IPS-18a (cell line): ENCODE measurements at regions not wholly inside any gene's neighbourhood (a gene's known extent, or its start where the extent isn't known, plus 50 kb on each side); places are given as distances from the start of the nearest gene placed in this dataset.

Experiments
- H3K27ac ChIP-seq: one replicate; pipeline ENCODE4 v1.5.1; 2013; ENCODE audit warnings: low read length
- H3K27me3 ChIP-seq: one replicate; pipeline ENCODE4 v1.6.1; 2013; ENCODE audit warnings: mild to moderate bottlenecking, low read length; ENCODE audit not compliant: control insufficient read depth, insufficient read depth
- H3K36me3 ChIP-seq: one replicate; pipeline ENCODE4 v1.6.1; 2013; ENCODE audit warnings: low read depth, low read length; ENCODE audit not compliant: control insufficient read depth
- H3K4me1 ChIP-seq: one replicate; pipeline ENCODE4 v1.6.1; 2013; ENCODE audit warnings: low read depth, low read length; ENCODE audit not compliant: control insufficient read depth
- H3K4me3 ChIP-seq: one replicate; pipeline ENCODE4 v1.5.1; 2013; ENCODE audit warnings: low read length
- H3K9ac ChIP-seq: one replicate; pipeline ENCODE4 v1.6.1; 2013; ENCODE audit warnings: mild to moderate bottlenecking, low read length, moderate library complexity
- H3K9me3 ChIP-seq: one replicate; pipeline ENCODE4 v1.6.1; 2013; ENCODE audit warnings: low read depth, low read length; ENCODE audit not compliant: control insufficient read depth

DNA sequence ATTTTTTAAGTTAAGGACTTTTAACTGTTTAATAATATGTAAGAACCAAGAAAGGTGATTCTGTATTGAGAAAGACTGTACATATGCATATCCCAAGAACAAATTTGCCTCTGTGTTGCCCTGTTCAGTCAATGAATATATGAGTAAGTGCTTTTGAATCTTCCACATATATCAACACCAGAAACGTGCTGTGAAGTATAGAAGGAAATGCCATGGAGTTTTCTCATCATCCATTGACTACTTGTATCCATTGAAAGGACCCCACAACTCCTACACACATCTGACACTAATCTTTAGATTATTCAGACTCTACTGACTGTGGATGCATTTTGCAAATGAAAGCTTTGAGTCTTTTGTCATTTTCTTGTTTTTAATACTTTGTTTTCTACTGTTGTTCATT, 366.9 kb downstream of the S1PR1 start:
- Histone ChIP-seq H3K27ac (no peak overlapping the region), H3K9ac (no peak overlapping the region), H3K36me3 (no peaks in the 10 kb centered on the region)

DNA sequence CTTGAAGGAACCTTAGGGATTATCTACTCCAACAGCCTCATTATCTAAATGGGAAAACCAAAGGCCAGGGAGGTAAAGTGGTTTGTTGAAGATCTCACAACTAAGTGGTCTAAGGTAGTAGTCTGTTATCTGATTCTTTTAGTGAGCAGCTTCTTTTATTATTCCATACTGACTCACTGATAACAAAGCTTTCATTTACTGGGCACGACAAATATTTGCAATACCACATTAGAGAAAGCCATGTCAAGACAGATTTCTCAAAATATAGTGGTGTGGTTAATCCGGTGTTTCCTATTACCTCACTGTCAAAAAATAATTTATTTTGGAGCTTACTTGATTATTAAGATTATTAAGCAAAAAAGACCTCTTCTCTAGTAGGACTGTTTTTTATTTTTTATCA, 369.1 kb downstream of the S1PR1 start:
- Histone ChIP-seq H3K4me1 (peaks cover 11% of the 10 kb centered on the region), H3K27ac (no peak overlapping the region)

More for the DNA sequence above, 366.9 kb downstream of the S1PR1 start:
- Histone ChIP-seq H3K27me3 (no peaks in the 10 kb centered on the region), H3K4me3 (no peak overlapping the region), H3K4me1 (peaks cover 11% of the 10 kb centered on the region), H3K9me3 (no peaks in the 10 kb centered on the region)

DNA sequence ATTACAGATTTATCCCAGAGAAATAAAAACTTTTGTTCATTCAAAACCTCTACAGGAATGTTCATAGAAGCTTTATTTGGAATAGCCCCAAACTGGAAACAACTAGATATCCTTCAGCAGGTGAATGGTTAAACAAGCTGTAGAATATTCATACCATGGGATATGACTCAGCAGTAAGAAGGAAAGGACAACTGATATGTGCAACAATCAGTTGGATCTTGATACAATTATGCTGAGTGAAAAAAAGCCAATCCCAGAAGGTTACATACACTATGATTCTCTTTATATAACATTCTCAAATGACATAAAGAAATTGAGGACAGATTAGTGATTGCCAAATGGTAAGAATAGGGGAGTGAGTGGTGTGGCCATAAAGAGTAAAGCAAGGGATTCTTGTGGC, 376.7 kb downstream of the S1PR1 start:
- no peaks in the 10 kb centered on the region for H3K36me3 ChIP-seq
- no peaks in the 10 kb centered on the region for H3K4me1 ChIP-seq
- no peaks in the 10 kb centered on the region for H3K27me3 ChIP-seq
- no peaks in the 10 kb centered on the region for H3K9me3 ChIP-seq
- no peak overlapping the region for H3K27ac ChIP-seq
- H3K9ac ChIP-seq, result no peak overlapping the region
- H3K4me3 ChIP-seq, result no peak overlapping the region

More for the DNA sequence above, 369.1 kb downstream of the S1PR1 start:
- Histone ChIP-seq H3K9me3 (no peaks in the 10 kb centered on the region), H3K9ac (no peak overlapping the region), H3K4me3 (no peak overlapping the region), H3K27me3 (no peaks in the 10 kb centered on the region), H3K36me3 (no peaks in the 10 kb centered on the region)

DNA sequence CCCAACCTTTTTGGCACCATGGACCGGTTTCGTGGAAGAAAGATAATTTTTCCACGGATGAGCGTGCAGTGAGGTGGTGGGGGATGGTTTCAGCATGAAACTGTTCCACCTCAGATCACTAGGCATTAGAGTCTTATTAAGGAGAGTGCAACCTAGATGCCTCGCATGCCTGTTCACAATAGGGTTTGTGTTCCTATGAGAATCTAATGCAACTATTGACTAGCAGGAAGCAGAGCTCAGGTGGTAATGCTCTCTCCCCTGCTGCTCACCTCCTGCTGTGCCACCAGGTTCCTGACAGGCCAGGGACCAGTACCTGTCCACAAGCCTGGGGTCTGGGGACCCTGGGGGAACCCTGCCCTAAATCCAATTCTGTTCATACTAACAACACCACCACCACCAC, 377.8 kb downstream of the OLFM3 start:
- H3K27ac ChIP-seq, result no peak overlapping the region
- H3K4me3 ChIP-seq, result no peak overlapping the region
- no peaks in the 10 kb centered on the region for H3K36me3 ChIP-seq
- H3K4me1 ChIP-seq, result no peaks in the 10 kb centered on the region
- H3K9ac ChIP-seq, result no peak overlapping the region
- H3K9me3 ChIP-seq, result no peaks in the 10 kb centered on the region
- no peaks in the 10 kb centered on the region for H3K27me3 ChIP-seq

DNA sequence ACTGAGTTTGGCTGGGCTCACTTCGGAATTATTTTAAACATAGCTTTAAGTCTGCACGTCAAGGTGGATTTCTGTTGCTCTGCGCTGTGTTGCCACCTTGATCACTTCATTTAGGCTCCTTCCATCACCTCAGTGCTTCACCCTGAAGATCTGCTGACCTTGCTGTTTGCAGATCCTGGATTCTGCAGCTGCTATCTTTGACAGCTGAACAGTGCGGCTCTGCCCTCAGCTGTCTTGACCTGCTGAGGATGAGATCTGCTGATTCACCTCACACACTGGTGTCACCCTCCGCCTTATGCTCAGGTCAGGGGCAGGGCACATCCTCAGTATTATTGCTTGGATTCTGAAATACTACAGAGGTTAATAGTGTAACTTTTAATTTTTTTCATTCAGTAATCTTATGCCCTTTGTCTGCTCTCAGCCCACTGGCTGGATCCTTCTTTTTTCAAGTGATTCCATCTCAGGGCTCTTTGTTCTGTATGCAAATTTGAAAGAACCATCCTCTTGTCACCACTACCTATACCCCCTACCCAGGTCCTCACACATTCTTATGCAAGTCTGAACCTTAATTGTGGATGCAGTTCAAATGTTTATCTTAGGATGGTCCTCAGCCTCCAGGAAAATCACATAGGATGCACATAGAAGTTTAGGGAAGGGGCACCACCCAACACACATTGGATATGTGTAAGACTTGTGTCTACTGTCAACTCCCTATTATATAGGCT, 364.0 kb downstream of the OLFM3 start:
- Histone ChIP-seq H3K27me3 (no peaks in the 10 kb centered on the region), H3K9ac (no peak overlapping the region), H3K9me3 (no peaks in the 10 kb centered on the region), H3K36me3 (no peaks in the 10 kb centered on the region), H3K4me1 (peaks cover 6% of the 10 kb centered on the region), H3K4me3 (no peak overlapping the region), H3K27ac (no peak overlapping the region)

DNA sequence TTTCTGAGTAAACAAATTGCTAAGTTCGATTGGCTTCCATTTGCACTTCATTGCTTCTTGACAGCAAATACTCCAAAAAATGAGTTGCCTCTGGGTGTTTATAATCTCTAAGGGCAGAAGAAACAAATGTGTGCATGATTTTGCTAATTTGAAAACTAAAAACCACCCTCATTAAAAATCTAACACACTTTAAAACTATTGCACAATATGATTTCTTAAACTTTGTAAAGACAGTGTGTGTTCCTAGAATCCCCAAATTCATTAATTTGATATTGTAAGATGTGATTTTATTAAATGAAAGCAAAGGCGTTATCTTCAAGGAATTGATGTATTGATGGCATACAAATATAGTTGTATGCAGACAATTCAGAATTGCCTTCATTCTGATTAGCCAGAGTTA, 350.9 kb downstream of the OLFM3 start:
- Histone ChIP-seq H3K36me3 (no peaks in the 10 kb centered on the region), H3K4me1 (no peaks in the 10 kb centered on the region), H3K27ac (no peak overlapping the region), H3K4me3 (no peak overlapping the region), H3K9me3 (no peaks in the 10 kb centered on the region), H3K9ac (no peak overlapping the region), H3K27me3 (no peaks in the 10 kb centered on the region)

DNA sequence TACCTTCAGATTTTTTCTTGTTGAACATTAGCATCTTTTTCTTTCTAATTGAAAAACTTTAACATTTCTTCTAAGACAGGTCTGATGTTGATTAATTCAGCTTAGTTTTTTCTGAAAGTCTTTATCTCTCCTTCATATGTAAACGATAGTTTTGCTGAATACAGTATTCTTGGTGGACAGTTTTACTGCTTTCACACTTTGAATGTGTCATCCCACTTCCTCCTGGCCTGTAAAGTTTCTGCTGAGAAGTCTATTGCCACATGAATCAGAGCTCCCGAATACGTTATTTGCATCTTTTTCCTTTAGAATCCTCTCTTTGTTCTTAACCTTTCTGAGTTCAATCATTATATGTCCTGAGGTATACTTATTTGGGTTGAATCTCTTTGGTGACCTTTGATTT, 344.2 kb downstream of the OLFM3 start:
- Histone ChIP-seq H3K27ac (no peak overlapping the region), H3K9me3 (peaks cover 4% of the 10 kb centered on the region), H3K9ac (no peak overlapping the region), H3K4me1 (peaks cover 12% of the 10 kb centered on the region), H3K36me3 (no peaks in the 10 kb centered on the region), H3K27me3 (no peaks in the 10 kb centered on the region), H3K4me3 (no peak overlapping the region)

DNA sequence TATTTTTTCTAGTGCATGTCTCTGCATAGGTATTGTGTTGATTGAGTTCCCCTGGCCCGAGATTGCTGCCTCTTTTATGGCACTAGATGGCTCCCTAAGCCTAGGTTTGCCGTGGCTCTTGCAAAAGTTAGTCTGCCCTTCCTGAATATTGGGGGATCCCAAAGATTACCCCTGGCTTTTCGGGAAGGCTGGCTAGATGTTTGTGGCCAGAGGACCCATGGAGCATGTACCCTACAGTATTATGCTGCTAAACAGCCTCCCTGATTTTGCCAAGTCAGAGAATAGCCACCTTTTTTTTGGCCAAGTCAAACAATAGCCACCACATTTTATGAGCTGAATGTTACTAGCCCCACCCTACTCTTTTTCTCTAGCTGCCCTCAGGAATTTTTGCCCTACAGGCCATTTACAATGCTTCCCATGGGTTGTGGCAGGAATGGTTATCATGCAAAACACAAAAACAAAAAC, 343.2 kb downstream of the OLFM3 start:
- H3K36me3 ChIP-seq, result no peaks in the 10 kb centered on the region
- no peak overlapping the region for H3K4me3 ChIP-seq
- no peaks in the 10 kb centered on the region for H3K27me3 ChIP-seq
- no peak overlapping the region for H3K9ac ChIP-seq
- H3K4me1 ChIP-seq, result peaks cover 12% of the 10 kb centered on the region
- H3K9me3 ChIP-seq, result peaks cover 4% of the 10 kb centered on the region
- no peak overlapping the region for H3K27ac ChIP-seq

DNA sequence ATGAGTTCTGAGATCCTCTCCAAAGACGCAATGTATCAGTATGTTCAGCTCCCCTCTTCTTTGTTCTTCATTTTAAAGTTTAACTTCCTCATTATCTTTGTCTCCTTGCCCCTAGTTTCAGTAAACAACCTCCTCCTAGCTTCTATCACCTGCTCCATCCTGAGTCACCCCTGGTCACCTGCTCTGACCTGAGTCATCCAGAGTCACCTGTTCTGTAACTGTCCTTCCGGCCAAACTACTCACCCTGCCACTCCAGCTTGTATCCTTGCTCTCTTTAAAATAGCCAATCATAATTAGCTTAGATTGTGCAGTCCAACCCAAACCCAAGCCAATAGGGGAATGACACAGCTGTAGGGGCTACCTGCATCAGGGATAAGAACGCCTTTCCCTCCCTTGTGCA, 332.0 kb downstream of the OLFM3 start:
- Histone ChIP-seq H3K27ac (no peak overlapping the region), H3K4me1 (no peaks in the 10 kb centered on the region), H3K9me3 (no peaks in the 10 kb centered on the region), H3K4me3 (no peak overlapping the region), H3K36me3 (no peaks in the 10 kb centered on the region), H3K27me3 (no peaks in the 10 kb centered on the region), H3K9ac (no peak overlapping the region)

DNA sequence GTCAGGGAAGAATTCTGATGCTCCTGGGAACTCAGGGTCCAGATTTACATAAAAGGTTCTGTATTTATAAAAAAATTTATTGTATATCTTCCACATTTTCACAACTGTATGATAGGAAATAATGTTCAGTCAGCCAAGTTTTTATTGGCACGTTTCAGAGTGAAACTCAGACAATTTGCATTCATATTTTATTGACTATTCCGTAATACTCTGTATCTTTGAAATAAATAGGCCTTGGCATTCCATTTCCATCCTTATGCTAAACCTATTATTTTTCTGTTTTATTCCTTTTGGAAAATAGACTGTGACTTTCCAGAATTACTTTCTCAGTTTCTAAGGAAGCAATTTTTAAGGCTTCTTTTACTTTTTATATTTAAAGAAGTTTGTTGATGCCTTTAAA, 329.0 kb downstream of the OLFM3 start:
- H3K27ac ChIP-seq, result no peak overlapping the region
- H3K36me3 ChIP-seq, result no peaks in the 10 kb centered on the region
- H3K4me1 ChIP-seq, result no peaks in the 10 kb centered on the region
- no peak overlapping the region for H3K9ac ChIP-seq
- H3K27me3 ChIP-seq, result no peaks in the 10 kb centered on the region
- no peaks in the 10 kb centered on the region for H3K9me3 ChIP-seq
- no peak overlapping the region for H3K4me3 ChIP-seq

DNA sequence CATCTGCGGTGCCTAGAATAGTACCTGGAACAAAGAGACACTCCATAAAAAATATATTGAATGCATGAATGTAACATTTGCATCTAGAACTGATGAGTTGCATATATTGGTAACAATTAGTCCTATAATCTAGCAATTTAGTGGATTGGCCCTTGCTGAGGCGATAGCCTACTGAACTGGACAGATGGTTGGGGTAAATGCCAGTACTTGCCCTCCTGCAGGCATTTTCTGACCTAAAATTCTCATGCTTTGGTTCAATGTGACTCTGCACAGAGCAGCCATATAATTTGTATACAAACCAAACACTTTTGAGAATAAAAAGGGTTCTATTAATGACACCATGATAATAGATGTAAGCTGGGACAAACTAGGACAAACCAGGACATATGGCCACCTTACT, 313.6 kb downstream of the OLFM3 start:
- Histone ChIP-seq H3K27ac (no peak overlapping the region), H3K27me3 (no peaks in the 10 kb centered on the region), H3K4me1 (no peaks in the 10 kb centered on the region), H3K9ac (no peak overlapping the region), H3K4me3 (no peak overlapping the region), H3K36me3 (no peaks in the 10 kb centered on the region), H3K9me3 (no peaks in the 10 kb centered on the region)

DNA sequence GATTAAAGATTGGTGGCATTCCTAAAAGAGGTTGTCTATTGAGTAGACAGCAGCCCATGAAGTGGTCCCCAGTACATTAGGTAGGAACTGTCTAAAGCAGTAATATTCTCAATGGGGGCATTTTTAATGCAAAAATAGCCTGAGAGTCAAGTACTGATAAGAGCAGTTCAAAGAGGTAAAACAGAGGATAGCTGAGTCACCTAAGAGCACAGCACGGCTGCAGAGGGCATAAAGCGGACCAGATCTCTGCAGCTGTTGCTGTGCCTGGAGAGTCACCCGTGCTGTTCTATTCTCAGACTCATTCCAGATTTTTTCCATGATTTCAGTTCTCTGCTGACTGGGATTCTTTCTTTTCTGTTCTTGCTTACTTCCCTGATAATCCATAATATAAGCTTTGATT, 313.2 kb downstream of the OLFM3 start:
- H3K27ac ChIP-seq, result no peak overlapping the region
- no peak overlapping the region for H3K4me3 ChIP-seq
- no peaks in the 10 kb centered on the region for H3K36me3 ChIP-seq
- H3K9ac ChIP-seq, result no peak overlapping the region
- no peaks in the 10 kb centered on the region for H3K9me3 ChIP-seq
- H3K27me3 ChIP-seq, result no peaks in the 10 kb centered on the region
- H3K4me1 ChIP-seq, result no peaks in the 10 kb centered on the region
